HG03521 (cell line): ENCODE measurements at regions not wholly inside any gene's neighbourhood (a gene's known extent, or its start where the extent isn't known, plus 50 kb on each side); places are given as distances from the start of the nearest gene placed in this dataset.
"Not testable (repeated sequence)": the region's sequence is repeated elsewhere in the genome, so short reads cannot be mapped to it uniquely, and the experiment has no call there.

Experiments
- ATAC-seq: cut with Tn5 transposase; IDR thresholded peaks from one replicate; pipeline ENCODE4 v1.9.1; 2021; ENCODE audit warnings: mild to moderate bottlenecking, moderate library complexity; ENCODE audit not compliant: unreplicated experiment

GRCh38 chr7:55261386-55261770 is 103.8 kb upstream of the LANCL2 start:
- no peak for ATAC-seq

GRCh38 chr7:55265328-55265727 is 99.8 kb upstream of the LANCL2 start:
- ATAC-seq: not testable (repeated sequence)

- ATAC-seq: no peak
These were observed 99.1 kb upstream of the LANCL2 start for GRCh38 chr7:55265836-55266642.

GRCh38 chr7:55271069-55271626 is 94.0 kb upstream of the LANCL2 start:
- ATAC-seq: no peak

- ATAC-seq: no peak
These were observed 93.5 kb upstream of the LANCL2 start for GRCh38 chr7:55271661-55272060.

- no peak for ATAC-seq
These were observed 92.8 kb upstream of the LANCL2 start for GRCh38 chr7:55272328-55272727.

GRCh38 chr7:55273186-55273980 is 91.8 kb upstream of the LANCL2 start:
- no peak for ATAC-seq

- no peak for ATAC-seq
These were observed 91.0 kb upstream of the LANCL2 start for GRCh38 chr7:55274156-55274555.

GRCh38 chr7:55275291-55276200 is 89.6 kb upstream of the LANCL2 start:
- no peak for ATAC-seq

GRCh38 chr7:55276572-55277295 is 88.4 kb upstream of the LANCL2 start:
- no peak for ATAC-seq

- no peak for ATAC-seq
These were observed 87.2 kb upstream of the LANCL2 start for GRCh38 chr7:55277916-55278315.

- ATAC-seq: no peak
These were observed 86.8 kb upstream of the LANCL2 start for GRCh38 chr7:55278321-55278720.

- ATAC-seq: no peak
These were observed 85.9 kb upstream of the LANCL2 start for GRCh38 chr7:55279080-55279845.

- ATAC-seq: peak; percentile 71
These were observed 85.1 kb upstream of the LANCL2 start for GRCh38 chr7:55280031-55280454.

- ATAC-seq: no peak
These were observed 79.5 kb upstream of the LANCL2 start for GRCh38 chr7:55285665-55286064.

- no peak for ATAC-seq
These were observed 78.5 kb upstream of the LANCL2 start for GRCh38 chr7:55286666-55287065.

- ATAC-seq: no peak
These were observed 76.9 kb upstream of the LANCL2 start for GRCh38 chr7:55288070-55288824.

GRCh38 chr7:55296070-55296469 is 69.1 kb upstream of the LANCL2 start:
- ATAC-seq: no peak
